Renal cortex interstitium (tissue), 11 donors: ENCODE measurements at regions not wholly inside any gene's neighbourhood (a gene's known extent, or its start where the extent isn't known, plus 50 kb on each side); places are given as distances from the start of the nearest gene placed in this dataset.

ENCODE experiments used
- DNase-seq, 11 donors: peaks; one replicate each; pipeline ENCODE4 v3.0.0-alpha.2; 2013; ENCODE audit warnings: low read depth in 9 of 11, low spot score in 4 of 11; ENCODE audit errors: extremely low read depth in 1 of 11

- no peak for DNase-seq
Measured at GRCh38 chr13:26950546-26950945, 190.0 kb upstream of the GPR12 start.

GRCh38 chr13:26949701-26950502, 189.3 kb upstream of the GPR12 start:
- no peak for DNase-seq

GRCh38 chr13:26948353-26948752, 187.8 kb upstream of the GPR12 start:
- DNase-seq = no peak

- DNase-seq = peak in 1 of 11 donors; percentile 39
Measured at GRCh38 chr13:26946684-26947343, 186.2 kb upstream of the GPR12 start.

GRCh38 chr13:26943748-26944147, 183.2 kb upstream of the GPR12 start:
- no peak for DNase-seq

GRCh38 chr13:26942184-26942583, 181.6 kb upstream of the GPR12 start:
- DNase-seq = no peak

- no peak for DNase-seq
Measured at GRCh38 chr13:26941345-26942174, 181.0 kb upstream of the GPR12 start.

- DNase-seq = no peak
Measured at GRCh38 chr13:26934096-26934495, 173.5 kb upstream of the GPR12 start.

GRCh38 chr13:26932465-26932864, 171.9 kb upstream of the GPR12 start:
- DNase-seq = no peak

- peak; percentile 25 to 71 (median 51) for DNase-seq
Measured at GRCh38 chr13:26929971-26930730, 169.6 kb upstream of the GPR12 start.

- DNase-seq = no peak
Measured at GRCh38 chr13:26927511-26927910, 166.9 kb upstream of the GPR12 start.

GRCh38 chr13:26926371-26926770, 165.8 kb upstream of the GPR12 start:
- no peak for DNase-seq

GRCh38 chr13:26923824-26924605, 163.4 kb upstream of the GPR12 start:
- peak; percentile 15 to 57 (median 45) for DNase-seq

- no peak for DNase-seq
Measured at GRCh38 chr13:26921918-26922317, 161.3 kb upstream of the GPR12 start.

GRCh38 chr13:26920614-26921355, 160.2 kb upstream of the GPR12 start:
- DNase-seq = no peak

GRCh38 chr13:26919732-26920131, 159.1 kb upstream of the GPR12 start:
- no peak for DNase-seq

- DNase-seq = no peak
Measured at GRCh38 chr13:26919311-26919710, 158.7 kb upstream of the GPR12 start.

GRCh38 chr13:26914624-26915023, 154.0 kb upstream of the GPR12 start:
- no peak for DNase-seq
